ENCODE measurements at regions not wholly inside any gene's neighbourhood (a gene's known extent, or its start where the extent isn't known, plus 50 kb on each side); places are given as distances from the start of the nearest gene placed in this dataset.
"Not testable (repeated sequence)": the region's sequence is repeated elsewhere in the genome, so short reads cannot be mapped to it uniquely, and the experiment has no call there.

- no peak overlapping the region for H3K4me3 ChIP-seq (ENCODE audit: low read depth, low read length)
- no peak for TF ChIP-seq CTCF (IDR thresholded peaks at IDR 0.05; ENCODE audit: insufficient read depth, low read depth, low read length, missing control alignments)
- no peak for DNase-seq (ENCODE audit: low read depth)
Measured at GRCh38 chr14:80278293-80279023, 67.2 kb upstream of the DIO2 start.

- TF ChIP-seq CTCF (IDR thresholded peaks at IDR 0.05; ENCODE audit: insufficient read depth, low read depth, low read length, missing control alignments): no peak
- no peak overlapping the region for H3K4me3 ChIP-seq (ENCODE audit: low read depth, low read length)
- no peak for DNase-seq (ENCODE audit: low read depth)
Measured at GRCh38 chr14:80275208-80275850, 64.0 kb upstream of the DIO2 start.

GRCh38 chr14:80274310-80274709 lies 63.0 kb upstream of the DIO2 start:
- not testable (repeated sequence) for DNase-seq (ENCODE audit: low read depth); H3K4me3 ChIP-seq (ENCODE audit: low read depth, low read length)

GRCh38 chr14:80271389-80271788 lies 60.1 kb upstream of the DIO2 start:
- no peak overlapping the region for H3K4me3 ChIP-seq (ENCODE audit: low read depth, low read length)
- DNase-seq (ENCODE audit: low read depth): no peak
- no peak for TF ChIP-seq CTCF (IDR thresholded peaks at IDR 0.05; ENCODE audit: insufficient read depth, low read depth, low read length, missing control alignments)

GRCh38 chr14:80269353-80269925 lies 58.1 kb upstream of the DIO2 start:
- no peak for DNase-seq (ENCODE audit: low read depth)
- no peak overlapping the region for H3K4me3 ChIP-seq (ENCODE audit: low read depth, low read length)
- TF ChIP-seq CTCF (IDR thresholded peaks at IDR 0.05; ENCODE audit: insufficient read depth, low read depth, low read length, missing control alignments): no peak

GRCh38 chr14:80266930-80267329 lies 55.6 kb upstream of the DIO2 start:
- H3K4me3 ChIP-seq (ENCODE audit: low read depth, low read length): no peak overlapping the region
- DNase-seq (ENCODE audit: low read depth): no peak
- no peak for TF ChIP-seq CTCF (IDR thresholded peaks at IDR 0.05; ENCODE audit: insufficient read depth, low read depth, low read length, missing control alignments)

- DNase-seq (ENCODE audit: low read depth): no peak
- TF ChIP-seq CTCF (IDR thresholded peaks at IDR 0.05; ENCODE audit: insufficient read depth, low read depth, low read length, missing control alignments): no peak
- H3K4me3 ChIP-seq (ENCODE audit: low read depth, low read length): no peak overlapping the region
Measured at GRCh38 chr14:80264702-80265101, 53.4 kb upstream of the DIO2 start.
